ENCODE measurements at regions not wholly inside any gene's neighbourhood (a gene's known extent, or its start where the extent isn't known, plus 50 kb on each side); places are given as distances from the start of the nearest gene placed in this dataset.
"Not testable (repeated sequence)": the region's sequence is repeated elsewhere in the genome, so short reads cannot be mapped to it uniquely, and the experiment has no call there.

DNA sequence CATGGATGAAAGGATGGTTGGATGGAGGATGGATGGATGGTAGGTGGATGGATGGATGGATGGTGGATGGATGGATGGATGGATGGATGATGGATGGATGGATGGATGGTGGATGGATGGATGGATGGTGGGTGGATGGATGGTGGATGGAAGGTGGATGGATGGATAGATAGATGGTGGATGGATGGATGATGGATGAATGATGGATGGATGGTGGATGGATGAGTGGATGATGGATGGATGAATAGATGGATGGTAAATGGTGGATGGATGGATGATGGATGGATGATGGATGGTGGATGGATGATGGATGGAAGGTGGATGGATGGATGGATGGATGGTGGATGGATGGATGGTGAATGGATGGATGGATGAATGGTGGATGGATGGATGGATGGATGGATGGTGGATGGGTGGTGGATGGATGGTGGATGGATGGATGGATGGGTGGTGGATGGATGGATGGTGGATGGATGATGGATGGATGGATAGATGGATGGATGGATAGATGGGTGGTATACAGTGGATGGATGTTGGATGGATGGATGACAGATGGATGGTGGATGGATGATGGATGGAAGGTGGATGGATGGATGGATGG is 350.8 kb downstream of the BRD1 start:
- no peak for DNase-seq

DNA sequence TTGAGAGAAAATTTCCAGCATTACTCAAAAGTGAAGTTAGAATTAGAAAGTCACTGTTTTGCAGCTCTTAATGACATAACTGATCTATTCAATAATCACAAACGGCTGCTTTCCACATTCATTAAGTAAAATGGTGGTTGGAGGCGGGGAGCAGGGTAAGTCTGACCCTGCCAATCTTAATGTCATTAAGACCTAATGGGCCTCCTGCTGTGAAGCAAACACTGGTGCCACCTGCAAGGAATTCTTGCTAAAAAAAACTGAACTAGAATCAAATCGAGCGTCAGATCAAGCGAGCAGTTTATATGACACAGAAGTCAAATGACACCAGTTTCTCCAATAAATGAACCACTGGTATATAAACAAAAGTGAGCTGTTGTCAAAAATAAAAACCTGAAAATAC is 351.5 kb downstream of the BRD1 start:
- no peak for DNase-seq

DNA sequence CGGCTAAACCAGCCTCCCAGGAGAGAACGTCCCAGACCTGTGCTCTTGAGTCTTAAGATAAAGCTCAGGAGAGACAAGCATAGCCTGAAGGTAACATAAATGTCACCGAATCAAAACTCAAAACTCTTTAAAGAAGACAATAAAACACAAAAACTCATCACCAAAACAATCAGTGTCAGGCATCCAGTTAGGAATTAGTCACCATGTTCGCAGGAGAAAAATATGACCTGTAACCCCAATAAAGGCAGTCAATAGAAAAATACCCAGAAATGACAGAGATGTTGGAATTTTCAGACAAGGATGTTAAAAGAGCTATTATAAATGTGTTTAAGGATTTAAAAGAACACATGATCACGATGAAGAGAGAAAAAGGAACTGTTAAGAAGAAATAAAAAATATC is 352.4 kb downstream of the BRD1 start:
- DNase-seq = no peak

DNA sequence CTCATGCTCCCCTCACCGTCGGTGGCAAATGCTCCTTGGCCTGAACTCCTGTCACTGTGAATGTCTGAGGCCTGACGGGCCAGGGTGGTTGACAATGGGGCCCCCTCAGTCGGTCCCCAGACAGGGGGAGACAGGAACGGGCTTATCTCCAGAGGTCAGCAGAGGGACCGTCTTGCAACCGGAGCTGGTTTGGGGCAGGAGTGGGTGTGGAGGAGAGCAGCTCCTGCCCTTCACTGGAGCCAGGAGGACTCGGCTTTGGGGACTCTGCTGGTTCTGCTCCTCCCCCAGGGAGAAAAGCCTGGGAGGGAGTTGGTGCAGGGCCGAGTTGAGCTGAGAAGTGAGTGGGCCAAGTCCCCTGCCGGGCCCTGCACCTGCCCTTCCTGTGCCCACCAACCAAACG is 354.4 kb downstream of the BRD1 start:
- DNase-seq = no peak

DNA sequence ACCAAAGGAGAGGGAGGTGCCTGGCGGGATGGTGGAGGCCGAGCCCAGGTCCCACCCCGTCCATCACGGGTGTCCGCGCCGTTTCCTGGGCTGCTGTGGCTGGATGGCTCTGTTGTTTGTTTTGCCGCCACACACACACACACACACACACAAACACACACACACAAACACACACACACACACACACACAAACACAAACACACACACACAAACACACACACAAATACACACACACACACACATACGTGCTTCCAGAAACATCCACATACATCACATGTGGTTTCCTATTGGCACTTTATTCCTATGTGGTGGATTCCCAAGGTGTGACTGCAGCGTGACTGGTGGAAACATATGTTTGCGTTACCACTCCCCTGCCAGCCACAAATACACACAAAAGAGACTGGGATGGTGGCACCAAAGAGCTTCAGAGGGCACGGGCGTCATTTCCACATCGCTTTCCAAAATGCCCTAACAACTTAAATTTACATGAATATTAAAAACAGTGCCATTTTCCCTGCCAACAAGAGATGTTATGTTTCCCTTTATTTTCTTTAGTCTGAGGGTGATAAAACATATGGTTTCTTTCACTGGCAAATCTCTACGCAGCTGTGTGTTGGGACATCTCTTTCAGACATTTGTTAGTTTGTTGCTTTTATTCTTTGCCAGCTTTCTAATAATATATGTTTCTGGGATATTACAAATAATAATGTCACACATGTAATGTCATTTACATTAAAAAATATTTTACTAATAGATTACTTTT is 356.8 kb downstream of the BRD1 start:
- no peak for DNase-seq

DNA sequence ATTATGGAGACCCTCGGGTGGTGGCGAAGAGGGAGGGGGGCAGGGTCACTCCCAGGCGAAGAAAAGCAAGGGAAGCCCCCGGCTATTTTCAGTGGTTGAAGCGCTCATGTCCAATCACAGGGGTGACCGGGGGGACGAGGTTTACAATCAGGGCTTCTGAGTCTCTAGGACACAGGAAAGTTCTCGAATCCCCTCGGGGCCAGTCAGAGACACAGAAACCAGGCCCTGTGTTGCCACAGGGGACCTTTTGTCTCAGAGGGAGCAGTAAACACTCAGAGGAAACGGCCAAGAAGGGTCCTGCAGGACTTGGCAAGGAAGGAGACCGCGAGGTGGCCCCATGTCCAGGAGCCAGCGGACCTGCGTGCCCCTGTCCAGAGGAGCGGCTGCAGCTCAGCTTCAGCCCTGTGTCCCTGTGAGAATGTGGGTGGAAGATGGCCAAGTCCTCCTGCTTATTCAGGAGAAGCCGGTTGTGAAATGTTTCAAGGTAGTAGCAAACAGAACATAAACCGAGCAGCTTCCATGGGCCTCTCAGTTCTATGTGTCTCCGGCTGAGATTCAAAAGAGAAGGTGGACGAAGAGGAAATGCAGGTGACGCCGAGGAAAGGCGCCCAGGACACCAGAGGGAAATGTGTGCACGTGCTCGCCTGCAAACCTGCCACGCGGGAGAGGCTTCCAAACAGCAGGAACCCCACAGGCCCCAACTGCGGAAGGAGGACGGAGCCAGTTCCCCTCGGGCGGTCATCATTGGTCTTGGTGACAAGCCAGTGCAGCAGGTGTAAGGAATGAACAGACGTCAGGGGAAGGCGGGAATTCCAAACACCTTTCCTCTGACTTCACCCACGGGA is 357.6 kb downstream of the BRD1 start:
- DNase-seq = no peak

DNA sequence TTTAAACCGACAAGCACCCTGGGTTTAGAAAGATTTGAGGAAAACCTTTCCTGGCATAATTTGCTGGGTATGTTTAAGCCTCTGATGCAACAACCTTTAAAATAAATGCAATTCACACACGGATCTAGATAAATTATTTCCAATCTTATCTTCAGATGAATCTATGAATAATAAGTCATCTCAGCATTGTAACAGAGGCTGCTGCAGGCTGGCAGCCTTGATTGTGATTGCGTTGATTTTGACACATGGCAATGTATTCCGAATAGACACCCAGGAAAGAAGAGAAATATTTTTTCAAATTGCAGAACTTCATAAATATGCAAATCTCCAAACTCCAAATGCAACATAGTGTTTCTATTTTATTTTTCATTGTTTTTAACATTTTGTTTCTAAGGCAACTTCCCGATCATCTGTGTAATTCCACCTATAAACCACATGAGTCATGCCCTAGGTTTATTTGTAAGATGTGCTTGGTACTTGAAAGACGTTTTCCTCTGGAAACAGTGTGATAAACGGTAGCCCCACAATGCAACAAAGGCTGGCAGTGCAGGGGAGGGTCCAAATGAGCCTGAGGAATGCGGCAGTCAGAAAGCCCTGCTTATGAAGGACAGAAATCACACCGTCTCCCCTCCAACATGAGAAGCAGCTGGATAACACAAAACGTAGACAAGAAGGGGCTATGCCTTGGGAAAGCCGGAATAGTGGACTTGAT is 359.0 kb downstream of the BRD1 start:
- DNase-seq = no peak

DNA sequence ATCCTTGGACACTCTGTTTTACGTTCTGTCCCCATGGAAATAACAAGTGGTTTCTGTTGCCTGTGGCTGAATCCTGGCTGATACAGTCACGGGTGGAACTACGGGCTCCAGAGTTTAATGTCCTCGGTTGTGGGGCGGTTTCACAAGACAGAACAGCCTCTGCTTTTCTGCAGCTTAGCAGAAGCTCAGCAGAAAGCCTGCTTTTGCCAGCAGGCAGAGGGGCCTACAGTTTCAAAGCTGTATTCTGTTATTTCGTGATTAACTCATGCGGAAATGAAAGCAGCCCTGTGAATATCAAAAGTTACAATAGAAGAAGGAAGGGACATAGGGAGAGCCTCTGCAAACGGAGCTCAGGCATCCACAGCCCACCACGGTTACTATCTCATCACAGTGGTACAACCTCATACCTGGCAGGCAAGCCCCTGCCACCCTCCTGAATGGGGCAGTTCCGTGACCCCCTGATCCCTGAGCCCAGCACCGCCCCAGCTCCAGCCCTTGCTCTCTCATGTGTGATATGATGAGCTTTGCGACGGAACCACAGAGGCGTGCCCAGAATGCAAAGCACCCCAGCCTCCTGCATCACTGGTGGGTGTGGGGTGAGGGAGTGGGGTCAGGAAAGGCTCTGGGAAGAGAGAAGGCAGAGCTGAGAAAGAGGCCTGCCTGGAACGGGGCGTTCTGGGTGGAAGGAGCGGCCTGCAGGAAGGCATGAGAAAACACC is 360.6 kb downstream of the BRD1 start:
- DNase-seq = no peak

DNA sequence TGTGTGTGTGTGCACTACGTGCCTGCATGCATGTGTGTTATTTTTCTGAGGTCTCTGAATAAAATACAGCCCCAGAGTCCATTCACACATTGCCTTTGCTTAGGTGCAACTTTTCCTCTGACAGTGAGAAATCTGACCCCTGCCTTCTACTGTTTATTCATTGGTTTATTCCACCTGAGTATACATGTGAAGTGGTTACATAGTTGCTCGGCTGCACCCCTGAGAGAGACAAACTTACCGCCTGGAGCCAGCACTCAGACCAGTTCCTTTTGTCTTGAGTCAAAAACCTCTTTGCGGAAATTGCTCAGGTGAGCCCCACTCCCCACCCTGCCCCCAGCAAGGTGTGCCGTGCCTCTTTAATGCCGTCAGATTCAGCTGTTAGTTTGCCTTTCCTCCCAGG is 363.6 kb downstream of the BRD1 start:
- DNase-seq = no peak

DNA sequence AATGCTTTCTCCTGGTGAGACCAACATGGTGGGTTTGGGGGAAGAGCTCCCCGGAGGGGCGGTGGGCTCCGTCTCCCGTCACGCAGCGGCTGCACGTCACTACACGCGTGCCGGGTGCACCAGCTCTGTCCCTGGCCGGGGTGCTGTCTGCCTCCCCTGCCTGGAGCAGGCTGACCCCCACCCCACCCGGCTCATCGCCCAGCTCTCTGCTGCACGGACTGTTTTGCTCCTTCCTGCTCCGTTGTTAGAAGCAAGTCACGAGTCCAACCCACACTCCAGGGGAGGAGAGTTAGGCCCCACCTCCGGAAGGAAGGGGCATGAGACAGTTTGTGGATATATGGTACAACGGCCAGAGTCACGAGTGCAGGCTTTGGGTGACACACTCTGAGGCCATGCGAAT is 364.9 kb downstream of the BRD1 start:
- peak; percentile 18 for DNase-seq

DNA sequence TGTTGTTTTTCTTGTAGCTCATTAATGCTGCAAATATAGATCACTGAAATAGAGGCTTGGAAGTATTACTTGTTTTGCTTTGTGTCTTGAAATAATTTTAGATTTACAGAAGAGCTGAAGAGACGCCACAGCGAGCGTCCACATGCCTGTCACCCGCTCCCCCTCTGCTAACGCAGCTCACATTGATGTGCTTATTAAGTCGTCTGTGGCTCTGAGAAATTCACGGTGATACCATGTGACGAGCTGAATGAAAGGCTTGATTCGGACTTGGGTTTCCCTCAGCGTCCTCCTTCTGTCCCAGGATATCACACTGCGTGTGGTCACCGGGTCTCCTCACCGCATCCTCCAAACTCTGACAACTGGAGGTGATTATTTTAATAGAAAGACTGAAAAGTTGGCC is 365.4 kb downstream of the BRD1 start:
- DNase-seq = no peak

DNA sequence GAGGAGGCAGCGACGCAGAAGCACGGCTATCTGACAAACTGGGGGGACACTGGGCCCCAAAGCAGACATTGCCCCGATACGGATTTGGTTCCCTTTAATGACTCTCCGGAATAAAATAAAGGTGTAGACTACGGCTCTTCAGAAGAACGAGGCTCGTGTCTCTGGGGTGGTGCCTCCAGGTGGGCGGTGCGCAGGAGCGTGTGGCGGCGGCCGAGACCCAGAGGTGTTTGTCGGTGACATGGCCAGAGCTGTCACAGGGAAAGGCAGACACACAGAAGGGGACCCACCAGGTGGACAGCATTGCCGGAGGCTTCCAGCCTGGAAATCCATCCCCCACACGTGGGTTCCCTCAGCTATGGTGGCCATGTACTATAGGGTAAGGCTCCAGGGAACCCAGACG is 366.0 kb downstream of the BRD1 start:
- no peak for DNase-seq

DNA sequence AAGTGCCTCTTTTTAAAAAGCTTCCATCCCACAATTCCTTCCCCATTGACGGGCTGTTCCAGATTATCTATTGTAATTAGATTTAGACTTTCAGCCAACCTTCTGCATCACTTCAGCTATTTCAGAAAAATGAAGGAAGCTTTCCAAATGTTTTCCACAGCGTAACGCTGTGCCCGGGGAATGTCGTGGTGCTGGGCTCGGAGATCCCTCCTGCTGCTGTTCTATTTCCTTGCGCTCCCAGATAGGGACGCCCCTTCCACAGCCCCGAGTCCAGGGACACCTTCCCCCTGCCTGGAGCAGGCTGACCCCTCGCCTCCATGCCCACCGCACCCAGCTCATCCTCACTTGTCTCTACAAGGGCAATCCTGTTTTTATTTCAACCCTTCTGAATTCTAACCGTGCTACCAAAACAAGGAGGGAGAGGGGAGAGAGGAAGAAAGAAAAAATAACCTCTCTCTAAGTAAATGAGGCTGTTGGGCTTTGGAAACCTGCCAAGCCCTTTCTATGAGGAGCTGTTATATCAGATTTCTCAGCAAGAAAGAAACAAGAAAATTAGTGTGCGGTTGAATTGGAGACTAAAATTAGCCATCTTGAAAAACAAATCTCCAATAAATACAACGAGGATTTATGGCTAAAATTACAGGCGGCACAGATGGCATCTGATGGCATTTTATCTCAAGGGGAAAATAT is 366.9 kb downstream of the BRD1 start:
- no peak for DNase-seq

DNA sequence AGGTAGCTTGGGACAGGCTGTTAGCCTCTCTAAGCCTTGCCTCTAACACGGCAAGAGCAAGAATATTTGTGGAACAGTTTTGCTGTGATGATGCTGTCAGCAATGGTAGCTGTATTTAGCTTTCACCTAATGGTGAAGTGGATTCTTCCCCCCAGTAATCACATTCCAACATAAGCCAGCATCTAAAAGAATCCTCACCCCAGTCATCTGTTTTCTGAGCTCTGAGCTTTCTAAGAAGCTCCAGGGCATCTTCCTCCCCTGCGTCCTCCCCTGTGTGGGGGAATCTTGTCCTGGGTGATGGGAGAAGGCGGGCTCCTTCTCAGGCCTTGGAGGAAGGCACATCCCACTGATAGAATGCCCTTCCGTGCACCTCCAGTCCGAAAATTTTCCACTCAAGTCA is 367.6 kb downstream of the BRD1 start:
- DNase-seq = no peak

DNA sequence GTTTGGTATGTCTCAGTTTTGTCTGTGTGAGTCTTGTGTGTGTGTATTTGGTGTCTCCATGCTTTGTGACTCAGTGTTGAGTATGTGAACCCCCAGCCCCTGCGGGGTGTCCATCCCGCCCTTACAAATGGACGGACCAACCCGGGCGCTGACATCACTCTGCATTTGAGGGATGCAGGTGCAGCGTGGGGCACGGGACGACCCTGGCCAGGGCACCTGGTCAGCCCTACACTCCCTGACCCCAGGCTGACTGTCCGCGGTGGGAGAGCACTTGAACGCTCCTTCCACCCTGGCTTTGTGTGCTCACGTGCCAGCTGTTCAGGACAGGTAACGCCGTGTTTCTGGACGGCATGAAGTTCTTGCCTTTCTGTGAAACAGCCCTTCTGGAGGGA is 369.0 kb downstream of the BRD1 start:
- no peak for DNase-seq

DNA sequence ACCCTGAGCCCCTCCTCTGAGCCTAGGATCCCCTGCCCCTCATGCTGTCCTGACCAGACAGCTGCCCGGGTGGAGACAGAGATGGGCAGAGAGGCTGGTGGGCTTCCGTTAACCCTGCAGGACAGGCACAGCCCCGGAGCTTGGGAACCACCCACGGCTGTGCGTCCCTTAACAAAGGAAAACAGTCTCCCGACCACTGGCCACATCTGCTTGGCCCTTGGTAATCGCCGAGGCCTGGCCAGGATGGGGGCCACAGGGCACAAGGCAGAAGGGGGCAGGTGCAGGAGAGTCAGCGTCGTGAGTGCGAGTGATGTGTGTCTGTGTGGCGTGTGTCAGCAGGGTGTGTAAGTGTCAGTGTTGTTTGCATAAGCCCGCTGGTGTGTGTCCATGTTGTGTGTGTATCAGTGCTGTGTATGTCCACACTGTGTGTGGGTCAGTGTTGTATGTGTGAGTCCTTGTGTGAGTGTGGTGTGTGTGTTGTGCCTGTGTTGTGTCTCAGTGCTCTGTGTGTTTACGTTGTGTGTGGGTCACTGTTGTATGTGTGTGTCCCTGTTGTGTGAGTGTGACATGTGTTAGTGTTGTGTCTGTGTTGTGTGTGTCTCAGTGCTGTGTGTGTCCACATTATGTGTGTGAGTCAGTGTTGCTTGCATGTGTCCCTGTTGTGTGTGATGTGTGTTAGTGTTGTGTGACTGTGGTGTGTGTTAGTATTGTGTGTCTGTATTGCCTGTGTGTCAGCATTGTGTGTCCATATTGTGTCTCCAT is 369.5 kb downstream of the BRD1 start:
- no peak for DNase-seq

DNA sequence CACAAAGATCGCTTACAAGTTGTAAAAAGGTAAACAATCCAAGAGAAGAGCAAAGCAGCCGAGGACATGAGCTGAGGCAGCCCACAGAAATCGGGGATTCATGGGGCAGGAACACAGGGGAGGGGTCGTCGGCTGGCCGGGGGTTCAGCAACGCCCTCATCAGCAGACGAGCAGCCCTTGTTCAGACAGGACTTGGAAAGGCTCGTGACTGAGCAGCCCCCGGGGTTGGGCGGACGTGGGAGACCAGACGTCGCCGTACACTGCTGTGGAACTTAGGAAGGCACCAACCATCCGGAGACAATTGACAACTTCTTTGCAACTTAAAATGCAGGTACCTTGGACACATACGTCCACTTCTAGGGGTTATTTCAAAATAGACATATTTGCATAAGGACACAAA is 370.5 kb downstream of the BRD1 start:
- no peak for DNase-seq

DNA sequence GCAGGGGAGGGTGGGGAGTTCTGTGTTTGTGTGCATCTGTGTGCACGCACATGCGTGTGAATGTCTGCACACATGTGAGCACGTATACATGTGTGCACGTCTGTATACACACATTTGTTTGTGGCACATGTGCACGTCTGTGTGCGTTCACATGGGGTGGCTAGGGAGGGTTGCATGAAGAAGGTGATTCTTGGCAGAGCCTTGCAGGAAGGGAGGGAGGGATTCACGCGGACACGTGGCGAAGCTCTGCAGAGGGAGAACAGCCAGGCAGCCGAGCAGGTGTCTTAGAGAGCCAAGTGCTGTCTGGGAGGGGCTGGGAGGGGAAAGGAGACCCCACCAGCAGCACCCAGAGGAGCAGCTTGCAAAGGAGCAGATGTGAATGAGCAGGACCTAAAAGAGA is 372.1 kb downstream of the BRD1 start:
- no peak for DNase-seq

DNA sequence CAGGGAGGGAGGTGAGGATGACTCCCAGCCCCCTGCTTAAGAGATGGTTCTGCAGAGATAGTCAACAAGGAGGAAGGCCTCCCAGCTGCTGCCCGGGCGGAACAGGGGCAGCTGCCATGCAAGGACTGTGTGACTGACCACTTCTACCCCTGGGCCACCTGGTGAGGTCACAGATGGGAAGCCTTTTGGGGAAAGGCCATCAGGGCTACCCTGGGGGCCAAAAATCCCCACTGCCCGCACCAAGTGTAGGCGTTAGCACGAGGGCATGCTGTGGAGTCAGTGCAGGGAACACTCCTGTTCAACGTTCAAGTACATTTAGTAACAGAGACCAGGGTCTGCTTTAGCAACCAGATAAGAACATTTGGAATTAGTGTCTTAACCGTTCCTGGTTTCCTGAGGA is 372.9 kb downstream of the BRD1 start:
- DNase-seq = no peak

DNA sequence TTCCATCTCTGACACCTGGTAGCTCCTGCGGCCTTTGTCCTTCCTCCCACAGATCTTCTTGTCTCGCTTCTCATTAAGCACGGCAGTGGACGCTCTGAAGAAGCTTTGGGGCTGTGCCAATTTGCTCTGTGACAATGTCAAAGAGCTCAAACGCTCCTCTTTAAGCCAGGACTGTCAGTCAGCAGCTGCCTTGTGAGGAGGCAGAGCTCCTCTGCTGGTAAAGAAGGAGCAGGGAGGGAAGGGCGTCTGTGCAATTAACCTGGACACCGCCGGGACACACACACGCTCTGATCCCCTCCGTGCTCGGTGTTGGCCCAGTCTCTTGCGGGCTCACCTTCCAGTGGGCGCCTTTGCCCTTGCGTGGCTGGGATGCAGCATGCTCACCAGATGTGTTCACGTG is 373.9 kb downstream of the BRD1 start:
- DNase-seq = no peak

DNA sequence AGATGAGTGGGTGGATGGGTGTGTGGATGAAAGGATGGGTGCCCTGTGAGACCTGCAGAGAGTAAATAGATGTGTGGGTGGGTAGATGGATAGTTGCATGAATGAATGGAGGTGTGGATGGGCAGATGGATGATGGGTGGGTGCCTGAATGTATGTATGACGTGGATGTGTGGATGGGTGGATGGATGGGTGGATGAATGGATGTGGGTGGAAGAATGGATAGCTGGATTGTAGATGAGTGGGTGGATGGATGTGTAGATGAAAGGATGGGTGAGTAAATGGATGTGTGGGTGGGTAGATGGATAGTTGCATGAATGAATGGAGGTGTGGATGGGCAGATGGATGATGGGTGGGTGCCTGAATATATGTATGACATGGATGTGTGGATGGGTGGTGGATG is 374.7 kb downstream of the BRD1 start:
- DNase-seq = not testable (repeated sequence)
